Ovary (tissue), 7 donors: ENCODE measurements at regions not wholly inside any gene's neighbourhood (a gene's known extent, or its start where the extent isn't known, plus 50 kb on each side); places are given as distances from the start of the nearest gene placed in this dataset.
A peak's percentile ranks its signal among the peaks of the same experiment; 100 is the strongest.

Experiments
- DNase-seq, 5 donors: peaks; one replicate each; pipeline ENCODE4 v3.0.0-alpha.2; 2019 to 2020
- H3K27ac ChIP-seq, 2 donors: fragments of 200-600 bp; one replicate each; pipeline versions ENCODE4 v1.5.1 to v1.8.0; 2019 to 2022
- H3K27me3 ChIP-seq: fragments of 200-600 bp; one replicate; pipeline ENCODE4 v1.8.0; 2022
- H3K36me3 ChIP-seq: fragments of 200-600 bp; sonication (generic); one replicate; pipeline ENCODE4 v1.5.1; 2019
- H3K4me1 ChIP-seq: one replicate; pipeline ENCODE4 v1.8.1; 2013; ENCODE audit warnings: mild to moderate bottlenecking, moderate library complexity; ENCODE audit not compliant: insufficient read depth
- H3K4me3 ChIP-seq: fragments of 200-600 bp; sonication (generic); one replicate; pipeline ENCODE4 v1.5.1; 2017
- H3K9me3 ChIP-seq, 2 donors: fragments of 200-600 bp in 1 of 2; sonication (generic) in 1 of 2; one replicate each; pipeline versions ENCODE4 v1.5.1 to v1.8.1; 2013 to 2019; ENCODE audit warnings: mild to moderate bottlenecking in 1 of 2, moderate library complexity in 1 of 2
- CTCF ChIP-seq, 3 donors: fragments of 450-650 bp in 2 of 3; fragments of 200-600 bp in 1 of 3; IDR thresholded peaks; one replicate each; pipeline versions ENCODE4 v1.5.1 to v1.8.0; 2016 to 2022; ENCODE audit warnings: antibody characterized with exemption in 3 of 3, mild to moderate bottlenecking in 1 of 3
- EP300 ChIP-seq: sonication (generic); formaldehyde crosslinking; IDR thresholded peaks from one replicate; pipeline ENCODE4 v1.6.1; 2017; ENCODE audit warnings: antibody characterized with exemption
- POLR2A ChIP-seq: fragments of 450-650 bp; IDR thresholded peaks from one replicate; pipeline ENCODE4 v1.6.1; 2017; ENCODE audit warnings: antibody characterized with exemption, mild to moderate bottlenecking, moderate library complexity
- WGBS, 3 donors: extraction: QIAGEN DNeasy Blood & Tissue Kit in 1 of 3; methylation state at CpG; one replicate each; pipeline versions ENCODE4 v1.1.5 to v1.1.7; 2013 to 2017; 5-methylcytosine and 5-hydroxymethylcytosine counted together
- intact Hi-C, 4 donors: fragments of 100-400 bp; cut with DNase I; formaldehyde crosslinking; loops; one replicate each; pipeline versions ENCODE4 v1.11.0 to v1.15.1; 2022 to 2023
- donor health status: DM: no; HTN: no; CAD: no; lungs with moderate emphysema.
- donor health status: DM: no; HTN: no; CAD: no.
- donor health status: Bipolar disorder and iron deficiency.
- donor health status: DM: no; HTN: no; CAD: no.
- donor health status: DM: yes; HTN: yes; CAD: no.

GRCh38 chr10:30752481-30752881 lies 122.9 kb upstream of the LYZL2 start:
- WGBS, 3 donors: 94% methylated on average over 10 of the region's 10 CpGs
- peaks cover 2% of the 10 kb centered on the region for H3K4me1 ChIP-seq
- TF ChIP-seq EP300 (no peak), CTCF (IDR thresholded peaks at IDR 0.05) (no peak), POLR2A (no peak)
- H3K36me3 ChIP-seq: no peaks in the 10 kb centered on the region
- DNase-seq: no peak
- intact Hi-C loops: loop anchor here in 1 of 4 donors (10.0 kb wide), 1 partner anchor 1052 kb away; no protein-coding TSS in a partner anchor
- no peak overlapping the region for H3K27ac ChIP-seq
- H3K9me3 ChIP-seq: no peaks in the 10 kb centered on the region
- no peak overlapping the region for H3K4me3 ChIP-seq
- no peaks in the 10 kb centered on the region for H3K27me3 ChIP-seq

- Histone ChIP-seq H3K4me1 (peaks cover 2% of the 10 kb centered on the region), H3K9me3 (no peaks in the 10 kb centered on the region), H3K4me3 (no peak overlapping the region), H3K27ac (no peak overlapping the region), H3K36me3 (no peaks in the 10 kb centered on the region), H3K27me3 (no peaks in the 10 kb centered on the region)
- TF ChIP-seq CTCF (IDR thresholded peaks at IDR 0.05) (peak in 1 of 3 donors; percentile 30), EP300 (no peak)
- intact Hi-C loops: loop anchor here in 1 of 4 donors (10.0 kb wide), 1 partner anchor 1053 kb away; no protein-coding TSS in a partner anchor
- WGBS, 3 donors: 62 to 93% (median 90%) methylated on average over 14 of the region's 14 CpGs
- peak in 4 of 5 donors; percentile 54 to 80 (median 71) for DNase-seq
These were observed 122.3 kb upstream of the LYZL2 start for GRCh38 chr10:30751678-30752331.

GRCh38 chr10:30750971-30751677 lies 121.6 kb upstream of the LYZL2 start:
- Histone ChIP-seq H3K27me3 (no peaks in the 10 kb centered on the region), H3K4me1 (peaks cover 2% of the 10 kb centered on the region), H3K36me3 (no peaks in the 10 kb centered on the region), H3K4me3 (no peak overlapping the region), H3K27ac (no peak overlapping the region), H3K9me3 (no peaks in the 10 kb centered on the region)
- no peak for DNase-seq
- 80 to 87% (median 83%) methylated on average over 10 of the region's 10 CpGs for WGBS, 3 donors
- intact Hi-C loops: loop anchor here in 1 of 4 donors (10.0 kb wide), 1 partner anchor 1054 kb away; no protein-coding TSS in a partner anchor
- TF ChIP-seq POLR2A (no peak), CTCF (IDR thresholded peaks at IDR 0.05) (no peak), EP300 (no peak)

- intact Hi-C loops: no loop called here
- Histone ChIP-seq H3K4me1 (no peaks in the 10 kb centered on the region), H3K27me3 (no peaks in the 10 kb centered on the region), H3K9me3 (no peaks in the 10 kb centered on the region), H3K4me3 (no peak overlapping the region), H3K36me3 (no peaks in the 10 kb centered on the region), H3K27ac (no peak overlapping the region)
- 74 to 93% (median 92%) methylated on average over 8 of the region's 8 CpGs for WGBS, 3 donors
- no peak for DNase-seq
- no peak for TF ChIP-seq EP300
- TF ChIP-seq CTCF (IDR thresholded peaks at IDR 0.05): no peak
- no peak for TF ChIP-seq POLR2A
These were observed 119.8 kb upstream of the LYZL2 start for GRCh38 chr10:30749385-30749784.
